Ascending aorta (tissue), 2 donors: ENCODE measurements at regions not wholly inside any gene's neighbourhood (a gene's known extent, or its start where the extent isn't known, plus 50 kb on each side); places are given as distances from the start of the nearest gene placed in this dataset.

Experiments
- DNase-seq, 2 donors: peaks; one replicate each; pipeline ENCODE4 v3.0.0-alpha.2; 2019; ENCODE audit warnings: low spot score in 2 of 2
- H3K27ac ChIP-seq, 2 donors: fragments of 200-600 bp; sonication (generic); one replicate each; pipeline ENCODE4 v1.5.1; 2016 to 2017; ENCODE audit warnings: mild to moderate bottlenecking in 1 of 2
- H3K27me3 ChIP-seq: fragments of 200-600 bp; sonication (generic); one replicate; pipeline ENCODE4 v1.5.1; 2017
- H3K36me3 ChIP-seq, 2 donors: fragments of 200-600 bp; sonication (generic); one replicate each; pipeline ENCODE4 v1.5.1; 2016
- H3K4me1 ChIP-seq, 2 donors: fragments of 200-600 bp; sonication (generic); one replicate each; pipeline ENCODE4 v1.5.1; 2016 to 2017; ENCODE audit warnings: mild to moderate bottlenecking in 1 of 2
- H3K4me3 ChIP-seq, 2 donors: fragments of 200-600 bp; sonication (generic); one replicate each; pipeline ENCODE4 v1.5.1; 2016 to 2017; ENCODE audit warnings: mild to moderate bottlenecking in 1 of 2
- H3K9me3 ChIP-seq, 2 donors: fragments of 200-600 bp; sonication (generic); one replicate each; pipeline ENCODE4 v1.5.1; 2016
- intact Hi-C: fragments of 100-400 bp; cut with DNase I; formaldehyde crosslinking; loops from one replicate; pipeline ENCODE4 v1.15.1; 2023
- TF ChIP-seq, protein P1 (sequence below), 3 experiments: fragments of 200-600 bp in 2 of 3; fragments of 450-650 bp in 1 of 3; sonication (generic) in 2 of 3; IDR thresholded peaks; one replicate each; pipeline ENCODE4 v1.5.1; 2016 to 2019; ENCODE audit warnings: antibody characterized with exemption in 3 of 3, mild to moderate bottlenecking in 1 of 3, moderate library complexity in 1 of 3

GRCh38 chr3:94395851-94396250 lies 333.0 kb downstream of the NSUN3 start:
- no peak for DNase-seq
- Histone ChIP-seq H3K9me3 (no peaks in the 10 kb centered on the region), H3K27me3 (no peaks in the 10 kb centered on the region), H3K27ac (no peak overlapping the region), H3K4me1 (no peaks in the 10 kb centered on the region), H3K4me3 (no peak overlapping the region), H3K36me3 (no peaks in the 10 kb centered on the region)
- intact Hi-C loops: no loop called here
- TF ChIP-seq, protein P1, sequence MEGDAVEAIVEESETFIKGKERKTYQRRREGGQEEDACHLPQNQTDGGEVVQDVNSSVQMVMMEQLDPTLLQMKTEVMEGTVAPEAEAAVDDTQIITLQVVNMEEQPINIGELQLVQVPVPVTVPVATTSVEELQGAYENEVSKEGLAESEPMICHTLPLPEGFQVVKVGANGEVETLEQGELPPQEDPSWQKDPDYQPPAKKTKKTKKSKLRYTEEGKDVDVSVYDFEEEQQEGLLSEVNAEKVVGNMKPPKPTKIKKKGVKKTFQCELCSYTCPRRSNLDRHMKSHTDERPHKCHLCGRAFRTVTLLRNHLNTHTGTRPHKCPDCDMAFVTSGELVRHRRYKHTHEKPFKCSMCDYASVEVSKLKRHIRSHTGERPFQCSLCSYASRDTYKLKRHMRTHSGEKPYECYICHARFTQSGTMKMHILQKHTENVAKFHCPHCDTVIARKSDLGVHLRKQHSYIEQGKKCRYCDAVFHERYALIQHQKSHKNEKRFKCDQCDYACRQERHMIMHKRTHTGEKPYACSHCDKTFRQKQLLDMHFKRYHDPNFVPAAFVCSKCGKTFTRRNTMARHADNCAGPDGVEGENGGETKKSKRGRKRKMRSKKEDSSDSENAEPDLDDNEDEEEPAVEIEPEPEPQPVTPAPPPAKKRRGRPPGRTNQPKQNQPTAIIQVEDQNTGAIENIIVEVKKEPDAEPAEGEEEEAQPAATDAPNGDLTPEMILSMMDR (IDR thresholded peaks at IDR 0.05): no peak

DNA sequence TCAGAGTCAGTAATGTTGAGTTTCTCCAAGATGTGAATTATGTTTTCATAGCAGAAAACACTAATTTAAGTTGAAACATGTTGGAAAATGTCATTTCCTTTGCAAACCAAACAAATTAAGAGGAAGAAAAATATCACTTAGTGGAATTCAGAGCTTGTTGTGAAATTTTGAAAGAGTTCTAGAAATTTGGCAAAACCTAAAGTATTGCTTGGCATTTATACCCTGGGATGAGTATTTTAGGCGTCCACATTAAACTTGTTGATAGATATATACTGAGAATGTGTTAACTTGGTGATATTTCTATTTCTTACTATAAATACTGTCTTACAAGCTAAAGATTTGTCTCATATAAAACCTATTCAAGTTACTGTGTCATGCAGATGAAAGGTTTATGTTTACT lies 335.2 kb downstream of the NSUN3 start:
- DNase-seq: no peak
- no peak overlapping the region for H3K4me3 ChIP-seq
- TF ChIP-seq, protein P1 (IDR thresholded peaks at IDR 0.05): no peak
- H3K9me3 ChIP-seq: no peaks in the 10 kb centered on the region
- intact Hi-C loops: no loop called here
- H3K36me3 ChIP-seq: no peaks in the 10 kb centered on the region
- no peak overlapping the region for H3K27ac ChIP-seq
- H3K27me3 ChIP-seq: no peaks in the 10 kb centered on the region
- H3K4me1 ChIP-seq: no peaks in the 10 kb centered on the region

GRCh38 chr3:94401466-94401865 lies 338.6 kb downstream of the NSUN3 start:
- DNase-seq: no peak
- Histone ChIP-seq H3K27me3 (no peaks in the 10 kb centered on the region), H3K4me3 (no peak overlapping the region), H3K4me1 (no peaks in the 10 kb centered on the region), H3K36me3 (no peaks in the 10 kb centered on the region), H3K9me3 (no peaks in the 10 kb centered on the region), H3K27ac (no peak overlapping the region)
- intact Hi-C loops: no loop called here
- TF ChIP-seq, protein P1 (IDR thresholded peaks at IDR 0.05): no peak

GRCh38 chr3:94402126-94402525 lies 339.3 kb downstream of the NSUN3 start:
- no peaks in the 10 kb centered on the region for H3K27me3 ChIP-seq
- H3K27ac ChIP-seq: no peak overlapping the region
- TF ChIP-seq, protein P1 (IDR thresholded peaks at IDR 0.05): no peak
- no peaks in the 10 kb centered on the region for H3K4me1 ChIP-seq
- DNase-seq: no peak
- H3K4me3 ChIP-seq: no peak overlapping the region
- H3K36me3 ChIP-seq: no peaks in the 10 kb centered on the region
- no peaks in the 10 kb centered on the region for H3K9me3 ChIP-seq
- intact Hi-C loops: no loop called here

GRCh38 chr3:94405258-94406035 lies 342.6 kb downstream of the NSUN3 start:
- no peak for DNase-seq
- H3K4me1 ChIP-seq: no peaks in the 10 kb centered on the region
- H3K9me3 ChIP-seq: no peaks in the 10 kb centered on the region
- intact Hi-C loops: no loop called here
- no peak overlapping the region for H3K27ac ChIP-seq
- H3K4me3 ChIP-seq: no peak overlapping the region
- no peaks in the 10 kb centered on the region for H3K36me3 ChIP-seq
- no peaks in the 10 kb centered on the region for H3K27me3 ChIP-seq
- TF ChIP-seq, protein P1 (IDR thresholded peaks at IDR 0.05): no peak
